ENCODE measurements at regions not wholly inside any gene's neighbourhood (a gene's known extent, or its start where the extent isn't known, plus 50 kb on each side); places are given as distances from the start of the nearest gene placed in this dataset.

GRCh38 chr7:97372882-97373281 lies 255.4 kb downstream of the SDHAF3 start:
- TF ChIP-seq CTCF (IDR thresholded peaks at IDR 0.05) (no peak), POLR2A (IDR thresholded peaks at IDR 0.05) (no peak), EP300 (IDR thresholded peaks at IDR 0.05; ENCODE audit: low read depth) (no peak)

Data from transverse colon (tissue), 3 donors.